Stimulated activated CD8-positive, alpha-beta memory T cell treated with anti-CD3 and anti-CD28 coated beads, Interleukin-7, amount 100 ng/mL, for 1 hour (primary cell): ENCODE measurements at regions not wholly inside any gene's neighbourhood (a gene's known extent, or its start where the extent isn't known, plus 50 kb on each side); places are given as distances from the start of the nearest gene placed in this dataset.
"Not testable (repeated sequence)": the region's sequence is repeated elsewhere in the genome, so short reads cannot be mapped to it uniquely, and the experiment has no call there.

Source experiments
- DNase-seq, 2 donors: peaks; one replicate each; pipeline ENCODE4 v3.0.0-alpha.2; 2020; ENCODE audit warnings: low read depth in 2 of 2

GRCh38 chr1:149700220-149700619 lies 82.3 kb upstream of the FCGR1A start:
- not testable (repeated sequence) for DNase-seq

GRCh38 chr1:149700677-149701567 lies 81.6 kb upstream of the FCGR1A start:
- DNase-seq, result not testable (repeated sequence)

GRCh38 chr1:149708192-149708853 lies 74.2 kb upstream of the FCGR1A start:
- DNase-seq, result peak; percentile 4 to 26

GRCh38 chr1:149711651-149712050 lies 70.8 kb upstream of the FCGR1A start:
- not testable (repeated sequence) for DNase-seq

- not testable (repeated sequence) for DNase-seq
These were observed 70.2 kb upstream of the FCGR1A start for GRCh38 chr1:149712154-149712927.

- not testable (repeated sequence) for DNase-seq
These were observed 69.0 kb upstream of the FCGR1A start for GRCh38 chr1:149713513-149713912.

GRCh38 chr1:149713952-149714351 lies 68.5 kb upstream of the FCGR1A start:
- not testable (repeated sequence) for DNase-seq

- not testable (repeated sequence) for DNase-seq
These were observed 57.7 kb upstream of the FCGR1A start for GRCh38 chr1:149724618-149725302.

GRCh38 chr1:149726688-149727087 lies 55.8 kb upstream of the FCGR1A start:
- not testable (repeated sequence) for DNase-seq

GRCh38 chr1:149728598-149728997 lies 53.9 kb upstream of the FCGR1A start:
- not testable (repeated sequence) for DNase-seq
